DMS 273 (cell line): ENCODE measurements at regions not wholly inside any gene's neighbourhood (a gene's known extent, or its start where the extent isn't known, plus 50 kb on each side); places are given as distances from the start of the nearest gene placed in this dataset.
"Not testable (repeated sequence)": the region's sequence is repeated elsewhere in the genome, so short reads cannot be mapped to it uniquely, and the experiment has no call there.

Experiments
- DNase-seq: peaks from one replicate; lab custom pipeline; 2025; ENCODE audit not compliant: unreplicated experiment; lab: John Stamatoyannopoulos, UW

DNA sequence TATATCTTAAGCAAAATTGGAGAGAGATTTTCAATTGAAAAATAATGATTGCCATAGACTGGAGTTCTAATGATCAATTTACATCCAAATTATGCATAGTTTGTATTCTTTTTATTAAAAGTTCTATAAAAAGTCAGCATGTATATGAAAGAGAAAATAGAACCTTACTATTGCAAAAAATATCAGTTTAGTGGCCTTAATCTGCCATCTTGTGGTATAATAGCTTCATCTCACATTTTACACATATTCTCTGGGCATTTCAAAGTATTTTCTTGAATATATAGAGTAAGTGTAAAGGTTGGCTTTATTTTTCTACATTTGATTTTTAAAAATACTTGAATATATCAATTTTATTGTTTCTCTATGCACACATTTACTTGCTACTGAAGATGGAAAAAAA, 1858.6 kb upstream of the CDH9 start:
- peak; percentile 16 for DNase-seq

DNA sequence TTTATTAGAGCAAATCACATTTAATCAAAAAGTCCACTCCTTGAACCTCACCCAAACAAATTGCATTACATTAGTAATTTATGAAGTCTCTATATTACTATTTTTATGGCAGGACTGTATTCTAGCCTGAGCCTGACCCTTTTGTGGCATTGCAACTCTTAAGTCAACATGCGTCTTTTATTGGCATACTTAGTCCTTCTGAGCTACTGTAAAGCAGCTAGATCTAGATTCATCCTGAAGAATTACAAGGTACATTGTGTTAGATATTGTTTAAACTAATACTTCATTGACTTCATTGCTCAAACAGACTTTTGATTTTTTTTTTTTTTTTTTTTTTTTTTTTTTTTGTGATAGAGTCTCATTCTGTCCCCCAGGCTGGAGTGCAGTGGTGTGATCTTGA, 1842.5 kb upstream of the CDH9 start:
- DNase-seq: no peak

GRCh38 chr5:28877050-28877449, 1838.7 kb upstream of the CDH9 start:
- no peak for DNase-seq

- no peak for DNase-seq
Observed at GRCh38 chr5:28864006-28864405, 1825.6 kb upstream of the CDH9 start.

GRCh38 chr5:28862860-28863196, 1824.4 kb upstream of the CDH9 start:
- no peak for DNase-seq

GRCh38 chr5:28862137-28862859, 1823.9 kb upstream of the CDH9 start:
- no peak for DNase-seq

DNA sequence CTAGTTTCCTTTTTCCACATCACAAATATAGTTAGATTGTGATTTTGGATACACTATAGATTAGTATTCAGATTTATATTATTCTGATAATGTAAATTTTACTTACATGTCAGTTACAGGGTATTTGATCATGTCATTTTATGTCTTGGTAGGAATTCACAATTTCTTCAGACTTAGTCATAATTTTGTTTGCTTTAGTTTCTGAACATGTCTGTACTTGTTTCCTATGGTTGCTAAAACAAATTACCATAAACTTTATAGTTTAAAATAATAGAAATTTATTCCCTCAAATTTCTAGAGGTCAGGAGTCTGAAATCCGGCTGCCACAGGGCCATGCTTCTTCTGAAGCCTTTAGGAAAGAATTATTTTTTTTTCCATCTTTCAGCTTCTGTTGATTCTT, 1817.2 kb upstream of the CDH9 start:
- no peak for DNase-seq

GRCh38 chr5:28850320-28850921, 1812.0 kb upstream of the CDH9 start:
- DNase-seq: no peak

GRCh38 chr5:28831042-28831441, 1792.7 kb upstream of the CDH9 start:
- no peak for DNase-seq

- no peak for DNase-seq
Observed at GRCh38 chr5:28823231-28823630, 1784.8 kb upstream of the CDH9 start.

GRCh38 chr5:28822071-28822470, 1783.7 kb upstream of the CDH9 start:
- DNase-seq: no peak

DNA sequence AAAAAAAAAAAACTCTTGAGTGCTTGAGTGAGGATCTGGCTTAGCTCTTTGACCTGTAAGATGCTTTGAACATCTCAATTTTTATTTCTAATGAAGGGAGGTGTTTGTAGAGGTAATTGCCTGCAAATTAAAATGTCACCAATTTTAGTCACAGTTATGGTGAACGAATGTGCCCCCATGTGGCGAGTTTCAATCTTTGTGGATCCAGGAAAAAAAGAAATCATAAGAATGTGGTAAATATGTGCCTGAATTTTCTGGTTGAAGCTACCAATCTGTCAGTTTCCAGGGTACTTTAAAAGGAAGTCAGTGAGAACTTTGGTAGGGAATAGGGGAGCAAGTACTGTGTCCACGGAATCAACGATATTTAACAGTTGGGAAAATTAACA, 1772.4 kb upstream of the CDH9 start:
- peak; percentile 9 for DNase-seq

DNA sequence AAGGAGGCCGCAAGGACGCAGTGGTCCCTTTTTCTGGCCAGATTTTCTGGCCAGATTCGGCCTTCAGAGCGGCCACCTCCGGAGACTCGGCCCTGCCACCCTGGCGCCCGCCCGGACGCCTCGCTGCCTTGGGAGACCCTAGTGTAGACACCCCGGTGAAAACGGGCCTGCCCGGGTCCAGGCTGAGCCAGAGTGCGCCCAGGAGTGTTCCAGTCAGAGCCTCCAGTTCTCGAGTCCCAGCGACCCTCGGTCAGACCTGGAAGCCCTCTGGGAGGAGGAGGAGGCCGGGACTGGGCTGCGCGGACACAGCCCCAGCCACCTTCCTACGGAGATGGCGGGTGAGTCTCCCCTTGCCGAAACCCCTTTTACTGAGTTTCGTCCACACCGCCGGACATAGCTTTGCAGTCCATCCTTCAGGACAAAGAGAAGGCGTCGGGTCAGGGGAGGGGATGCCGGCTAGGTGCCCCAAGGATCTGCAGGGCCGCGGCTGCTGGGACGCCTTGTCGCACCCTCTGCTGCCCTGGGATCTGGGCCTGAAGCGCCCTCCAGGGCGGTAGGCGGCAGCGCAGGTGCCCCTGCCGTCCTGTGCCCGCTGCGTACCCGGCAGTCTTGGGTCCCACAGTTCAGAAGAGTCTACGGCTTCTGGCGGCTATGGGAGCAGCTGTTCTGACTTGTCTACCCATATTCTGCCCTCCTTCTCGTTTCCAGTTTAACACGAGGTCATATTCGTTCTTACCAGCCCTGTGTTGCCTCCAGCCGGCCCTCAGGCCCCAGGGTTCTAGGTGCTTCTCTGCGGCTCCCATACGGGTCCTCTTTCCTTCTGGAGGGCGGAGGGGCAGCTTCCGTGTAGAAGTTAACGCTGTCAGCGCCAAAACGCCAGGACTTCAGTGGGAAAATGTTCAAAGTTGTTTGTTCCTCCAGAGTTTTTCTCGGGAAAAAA, 1771.7 kb upstream of the CDH9 start:
- DNase-seq: no peak

DNA sequence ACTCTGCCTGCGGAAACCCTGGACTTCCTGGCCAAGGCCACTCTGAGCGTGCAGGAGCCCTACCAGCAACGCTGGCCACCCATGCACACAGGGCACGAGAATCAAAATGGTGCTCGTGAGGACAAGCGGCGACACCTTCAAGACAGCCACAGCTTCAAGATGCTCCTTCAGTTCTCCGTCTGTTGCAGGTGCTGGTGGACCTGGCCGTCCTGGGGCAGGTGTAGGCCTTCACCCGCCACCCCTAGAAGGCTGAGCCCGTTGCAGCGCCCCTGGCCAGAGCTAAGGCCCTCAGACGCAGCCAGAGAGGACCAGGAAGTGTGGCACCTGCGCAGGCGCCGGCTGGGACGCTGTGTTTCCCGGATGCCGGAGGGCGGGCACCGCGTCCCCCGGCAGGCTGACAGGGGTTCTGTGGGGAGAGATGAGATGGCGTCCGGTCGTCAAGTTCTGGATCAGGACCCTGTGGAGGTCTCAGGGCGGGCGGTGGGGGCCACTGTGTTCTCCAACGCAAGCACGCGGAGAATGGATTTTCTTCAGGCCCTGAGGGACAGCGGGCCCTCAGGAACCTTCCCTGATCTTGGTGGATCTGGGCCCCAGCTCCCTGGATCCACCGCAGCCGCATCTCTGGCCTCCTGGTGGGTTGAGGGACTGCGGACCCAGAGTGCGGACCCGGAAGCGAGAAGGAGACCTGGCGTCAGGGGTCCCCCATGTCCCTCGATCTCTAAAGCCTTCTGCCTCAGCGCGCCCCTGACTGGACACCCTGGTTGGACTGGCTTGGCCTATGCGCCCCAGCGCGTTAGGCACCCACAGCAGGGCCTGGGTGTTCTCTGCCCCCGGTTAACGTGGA, 1770.8 kb upstream of the CDH9 start:
- no peak for DNase-seq

DNA sequence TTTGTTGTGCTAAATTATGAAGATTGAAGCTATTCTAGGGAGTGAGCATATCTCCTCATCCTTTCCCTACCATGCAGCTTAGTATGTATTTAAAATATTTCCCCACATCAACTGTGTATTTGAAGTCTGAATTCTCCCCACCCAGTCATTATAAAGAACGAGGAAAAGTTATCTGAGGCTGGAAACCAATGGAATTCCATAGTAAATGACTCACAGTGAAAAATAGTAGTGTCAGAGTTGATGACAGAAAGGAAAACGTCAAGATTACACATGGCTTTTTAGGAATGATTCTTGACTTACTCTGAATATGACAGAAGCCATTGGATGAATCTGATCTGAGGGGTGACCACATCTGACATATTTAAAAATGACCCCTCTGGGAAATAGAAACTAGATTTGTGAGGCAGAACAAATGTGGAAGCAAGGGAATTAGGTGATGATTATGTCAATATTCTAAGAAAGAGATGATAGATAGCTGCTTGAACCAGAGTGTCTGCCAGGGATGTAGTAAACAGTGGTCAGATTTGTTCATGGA, 1768.9 kb upstream of the CDH9 start:
- no peak for DNase-seq

- DNase-seq: not testable (repeated sequence)
Observed at GRCh38 chr5:28799035-28799434, 1760.6 kb upstream of the CDH9 start.

DNA sequence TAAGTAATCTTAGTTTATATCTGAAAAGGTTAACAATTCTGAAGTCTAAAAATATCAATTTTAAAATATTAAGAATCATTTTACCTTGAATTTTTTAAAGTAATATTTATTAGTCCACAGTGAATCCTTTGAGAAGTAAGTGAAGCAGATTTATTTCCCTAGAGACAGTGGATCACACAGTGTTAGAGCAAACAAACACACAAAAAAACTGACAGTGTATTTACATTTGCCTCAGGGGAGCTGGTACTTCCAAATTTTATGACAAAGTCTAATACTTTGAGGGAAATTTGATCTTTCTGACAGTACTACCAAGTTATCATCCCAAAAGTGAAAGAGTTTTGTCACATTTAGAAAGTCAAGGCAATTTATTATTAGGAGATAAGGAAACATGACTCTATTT, 1750.6 kb upstream of the CDH9 start:
- no peak for DNase-seq

- no peak for DNase-seq
Observed at GRCh38 chr5:28780083-28780692, 1741.8 kb upstream of the CDH9 start.

- peak; percentile 3 for DNase-seq
Observed at GRCh38 chr5:28779161-28779754, 1740.9 kb upstream of the CDH9 start.

- no peak for DNase-seq
Observed at GRCh38 chr5:28770307-28770706, 1731.9 kb upstream of the CDH9 start.
